H7 (cell line): ENCODE measurements at regions not wholly inside any gene's neighbourhood (a gene's known extent, or its start where the extent isn't known, plus 50 kb on each side); places are given as distances from the start of the nearest gene placed in this dataset.

Source experiments
- DNase-seq: peaks from one replicate; pipeline ENCODE4 v3.0.0; 2012
- H3K27me3 ChIP-seq: 2 replicates; pipeline ENCODE4 v1.6.0; 2011; ENCODE audit warnings: mild to moderate bottlenecking, low read length; ENCODE audit not compliant: control insufficient read depth, insufficient read depth
- H3K36me3 ChIP-seq: replicated peaks from 2 replicates; pipeline ENCODE4 v1.5.1; 2011; ENCODE audit warnings: low read length; ENCODE audit not compliant: control insufficient read depth, insufficient read depth
- H3K4me3 ChIP-seq: 2 replicates; pipeline ENCODE4 v1.5.1; 2011; ENCODE audit warnings: low read depth, mild to moderate bottlenecking, control low read depth, low read length, moderate library complexity; ENCODE audit not compliant: insufficient read depth

DNA sequence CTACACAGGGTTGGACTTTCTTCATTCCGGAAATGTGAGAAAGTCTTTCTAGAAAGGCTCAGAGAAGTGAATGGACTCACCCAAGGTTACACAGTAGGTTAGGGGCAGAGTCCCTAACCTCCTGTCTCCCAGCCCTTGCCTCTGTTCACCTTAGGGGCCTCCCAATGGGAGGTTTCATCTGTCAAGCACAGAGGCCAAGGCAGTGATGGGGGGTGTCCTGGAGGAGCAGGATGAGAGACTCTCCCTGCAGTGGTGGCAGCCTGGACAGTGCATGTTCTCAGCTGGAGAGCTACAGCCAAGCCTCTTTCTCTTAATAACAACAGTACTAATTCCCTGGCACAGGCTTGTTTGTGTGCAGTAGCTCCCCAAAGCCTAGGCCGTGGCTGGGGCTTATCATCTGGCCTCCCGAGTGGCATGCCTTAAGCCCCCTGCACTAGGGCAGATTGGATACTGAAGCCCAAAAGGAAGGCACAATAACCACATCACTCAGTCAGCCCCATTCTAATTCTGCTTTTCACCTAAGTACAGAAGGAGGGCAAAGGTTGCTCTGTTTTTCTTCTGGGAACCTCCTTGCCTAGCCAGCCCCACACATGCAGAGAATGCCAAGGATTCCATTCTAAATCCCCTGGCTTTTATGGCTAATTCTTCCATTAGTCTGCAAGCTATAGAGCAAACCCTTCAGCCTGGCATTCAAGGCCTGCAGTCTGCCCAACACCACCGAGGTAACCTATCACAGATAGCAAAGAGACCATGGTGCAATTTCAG is 50.2 kb upstream of the XPA start:
- no peak for DNase-seq
- peaks cover 1% of the 10 kb centered on the region for H3K27me3 ChIP-seq
- H3K4me3 ChIP-seq = no peak overlapping the region
- H3K36me3 ChIP-seq = no peaks in the 10 kb centered on the region

DNA sequence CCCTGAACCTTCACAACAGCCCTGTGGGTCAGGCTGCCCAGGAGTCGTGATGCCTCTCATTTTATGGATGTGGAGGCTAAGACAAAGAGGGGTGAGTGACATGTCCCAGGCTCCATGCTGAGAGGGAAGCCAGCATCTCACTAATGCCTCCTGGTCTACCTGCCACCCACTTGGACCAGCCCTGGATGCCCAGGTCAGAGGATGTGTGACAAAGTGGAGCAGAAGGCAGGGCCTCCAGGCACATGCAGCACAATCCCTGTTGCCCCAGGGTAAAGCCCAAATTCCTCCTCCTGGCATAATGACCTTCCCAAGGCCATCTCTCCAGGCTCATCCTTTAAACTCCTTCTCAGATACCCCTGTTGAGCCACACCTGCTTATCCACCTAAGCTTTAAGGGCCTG is 51.4 kb upstream of the XPA start:
- H3K27me3 ChIP-seq = no peaks in the 10 kb centered on the region; the same call in none of the 2 replicates
- no peaks in the 10 kb centered on the region for H3K36me3 ChIP-seq
- no peak overlapping the region for H3K4me3 ChIP-seq
- no peak for DNase-seq

DNA sequence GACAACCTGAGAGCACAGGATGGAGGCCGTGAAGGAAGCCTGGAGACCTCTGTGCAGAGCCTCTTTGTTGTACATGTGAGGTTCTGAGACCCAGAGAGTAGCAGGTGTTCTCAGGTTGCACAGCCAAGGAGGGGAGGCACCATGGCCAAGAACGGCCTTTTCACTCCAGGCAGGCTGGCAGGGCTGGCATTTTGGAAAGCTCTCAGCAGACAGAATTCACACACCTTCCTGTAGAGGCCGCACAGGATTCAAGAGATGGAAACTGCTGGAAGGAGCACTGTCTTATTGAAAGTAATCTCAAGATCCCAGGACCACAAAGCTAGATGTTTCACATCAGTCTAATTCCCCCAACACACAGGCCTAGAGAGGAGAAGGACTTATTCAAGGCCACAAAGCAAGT is 52.8 kb upstream of the XPA start:
- no peaks in the 10 kb centered on the region for H3K36me3 ChIP-seq
- H3K4me3 ChIP-seq = no peak overlapping the region
- H3K27me3 ChIP-seq = no peaks in the 10 kb centered on the region; the same call in none of the 2 replicates
- DNase-seq = no peak

DNA sequence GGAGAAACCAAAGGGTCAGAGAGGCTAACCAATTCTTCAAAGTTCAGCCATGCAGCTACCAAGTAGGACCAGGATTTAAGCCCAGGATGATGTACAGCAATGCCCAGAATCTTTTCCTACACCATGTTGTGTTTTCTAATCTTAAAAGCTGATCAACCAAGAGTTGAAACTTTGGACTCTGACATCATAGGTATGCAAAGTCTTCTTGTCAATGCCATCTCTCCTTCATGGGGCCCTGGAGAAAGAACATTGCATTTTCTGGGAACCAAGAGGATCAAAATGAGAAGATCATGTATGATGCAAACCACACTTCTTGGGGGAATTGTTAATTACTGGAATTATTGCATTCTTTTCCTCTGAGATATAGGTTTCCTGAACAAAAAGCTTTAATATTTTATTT is 54.4 kb upstream of the XPA start:
- Histone ChIP-seq H3K27me3 (no peaks in the 10 kb centered on the region; the same call in none of the 2 replicates), H3K4me3 (no peak overlapping the region), H3K36me3 (no peaks in the 10 kb centered on the region)
- DNase-seq = no peak

DNA sequence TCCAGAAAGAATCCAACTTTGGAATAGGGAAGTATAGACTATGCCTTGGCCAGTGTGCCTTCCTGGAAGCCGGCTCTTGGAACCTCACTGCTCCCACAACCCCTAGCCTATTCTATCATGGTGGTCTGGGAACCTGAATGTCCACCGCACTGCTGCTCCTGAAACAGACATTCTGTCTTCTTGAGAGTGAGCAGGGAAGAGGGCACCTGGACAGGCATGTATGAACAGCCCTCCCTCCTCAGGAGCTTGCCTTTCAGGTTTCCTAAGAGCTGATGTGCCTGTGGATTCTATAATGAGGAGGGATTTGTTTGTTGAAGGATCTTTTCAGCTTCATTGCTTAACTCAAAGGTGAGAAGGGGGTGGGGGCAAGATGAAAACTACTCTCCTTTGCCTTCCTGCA is 55.1 kb upstream of the XPA start:
- no peak for DNase-seq
- no peaks in the 10 kb centered on the region for H3K36me3 ChIP-seq
- H3K4me3 ChIP-seq = no peak overlapping the region
- H3K27me3 ChIP-seq = no peaks in the 10 kb centered on the region; the same call in 1 of the 2 replicates

DNA sequence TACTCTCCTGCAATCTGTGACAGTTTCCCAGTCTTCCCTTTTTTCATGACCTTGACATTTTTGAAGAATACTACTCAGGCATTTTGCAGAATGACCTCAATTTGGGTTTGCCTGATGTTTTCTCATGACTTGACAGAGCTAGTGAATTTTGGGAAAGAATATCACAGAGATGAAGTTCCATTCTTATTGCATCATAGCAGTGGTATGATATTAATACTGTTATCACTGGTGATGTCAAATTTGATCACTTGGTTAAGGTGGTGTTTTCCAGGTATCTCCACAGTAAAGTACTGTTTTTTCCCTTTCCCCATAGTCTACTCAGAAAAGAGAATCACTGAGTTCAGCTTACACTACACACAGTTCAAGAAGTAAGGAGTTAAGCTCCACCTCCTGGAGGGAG is 56.2 kb upstream of the XPA start:
- H3K27me3 ChIP-seq = no peaks in the 10 kb centered on the region; the same call in 1 of the 2 replicates
- DNase-seq = no peak

DNA sequence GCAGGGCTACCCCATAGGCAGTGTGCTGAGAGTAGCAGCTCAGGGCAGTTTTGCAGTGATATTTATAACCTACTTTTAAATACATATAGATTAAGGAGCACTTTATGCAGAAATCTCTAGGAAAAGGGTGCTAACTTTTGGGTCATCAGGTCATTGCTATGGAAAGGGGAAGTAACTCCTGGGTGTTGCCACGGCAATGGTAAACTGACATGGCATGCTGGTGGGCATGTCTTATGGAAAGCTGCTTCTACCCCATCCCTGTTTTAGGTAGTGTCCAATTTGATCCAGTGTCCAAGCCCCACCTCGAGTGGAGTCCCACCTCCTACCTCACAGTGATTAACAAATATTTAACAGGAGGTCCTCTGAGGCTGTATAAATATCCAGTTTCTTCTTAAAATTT is 56.8 kb upstream of the XPA start:
- no peak overlapping the region for H3K4me3 ChIP-seq
- no peak for DNase-seq
- H3K36me3 ChIP-seq = no peaks in the 10 kb centered on the region
- H3K27me3 ChIP-seq = no peaks in the 10 kb centered on the region; the same call in 1 of the 2 replicates

More for the DNA sequence above, 56.2 kb upstream of the XPA start:
- Histone ChIP-seq H3K36me3 (no peaks in the 10 kb centered on the region), H3K4me3 (no peak overlapping the region)

DNA sequence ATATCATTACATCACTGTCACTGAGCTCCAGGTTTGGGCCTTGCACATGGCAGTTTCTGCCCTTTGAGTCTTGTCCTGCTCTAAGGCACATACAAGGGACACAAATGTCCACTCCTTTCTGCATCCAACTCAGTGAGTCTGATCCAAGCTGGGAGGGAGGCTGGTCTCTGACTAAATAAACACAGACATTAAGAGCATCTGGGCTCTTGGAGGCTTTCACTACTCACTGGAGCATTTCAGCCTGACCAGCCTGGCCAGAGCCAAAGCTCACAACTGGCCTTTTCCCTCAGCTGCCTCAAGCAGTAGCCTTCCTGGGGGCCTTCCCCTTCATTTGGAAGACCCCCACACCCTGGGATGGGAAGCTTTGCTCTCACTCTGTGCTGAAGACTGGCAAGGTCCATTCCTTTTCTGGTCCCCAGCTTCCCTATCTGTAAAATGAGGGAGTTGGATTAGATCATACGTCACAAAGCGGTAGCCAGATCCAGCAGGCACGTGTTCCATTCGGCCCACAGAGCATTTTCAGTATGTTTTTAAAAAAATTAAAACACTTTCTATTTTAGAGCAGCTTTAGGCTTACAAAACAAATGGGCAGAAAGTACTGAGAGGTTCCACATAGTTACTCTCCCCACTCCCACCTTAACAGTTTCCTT is 58.6 kb upstream of the XPA start:
- Histone ChIP-seq H3K4me3 (no peak overlapping the region), H3K27me3 (no peaks in the 10 kb centered on the region; the same call in 1 of the 2 replicates), H3K36me3 (no peaks in the 10 kb centered on the region)
- DNase-seq = no peak

DNA sequence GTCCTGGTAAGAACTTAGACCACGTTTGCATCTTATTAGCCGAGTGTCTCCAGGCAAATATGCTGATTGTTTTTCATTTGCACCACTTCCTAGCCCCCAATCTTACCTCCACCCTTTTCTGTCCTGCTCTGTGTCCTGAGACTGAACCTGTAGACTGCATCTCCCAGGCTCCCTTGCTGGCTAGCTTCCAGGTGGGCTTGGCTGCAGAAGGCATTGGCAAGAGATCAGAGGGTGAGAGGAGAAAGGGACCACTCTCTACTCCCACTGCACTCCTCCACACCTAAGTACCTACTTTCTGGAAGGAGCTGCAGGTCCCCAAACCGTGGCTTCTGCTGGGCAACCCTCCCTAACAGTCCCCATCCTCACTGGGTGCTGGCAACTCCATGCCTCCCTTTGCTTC is 59.9 kb upstream of the XPA start:
- no peaks in the 10 kb centered on the region for H3K27me3 ChIP-seq

DNA sequence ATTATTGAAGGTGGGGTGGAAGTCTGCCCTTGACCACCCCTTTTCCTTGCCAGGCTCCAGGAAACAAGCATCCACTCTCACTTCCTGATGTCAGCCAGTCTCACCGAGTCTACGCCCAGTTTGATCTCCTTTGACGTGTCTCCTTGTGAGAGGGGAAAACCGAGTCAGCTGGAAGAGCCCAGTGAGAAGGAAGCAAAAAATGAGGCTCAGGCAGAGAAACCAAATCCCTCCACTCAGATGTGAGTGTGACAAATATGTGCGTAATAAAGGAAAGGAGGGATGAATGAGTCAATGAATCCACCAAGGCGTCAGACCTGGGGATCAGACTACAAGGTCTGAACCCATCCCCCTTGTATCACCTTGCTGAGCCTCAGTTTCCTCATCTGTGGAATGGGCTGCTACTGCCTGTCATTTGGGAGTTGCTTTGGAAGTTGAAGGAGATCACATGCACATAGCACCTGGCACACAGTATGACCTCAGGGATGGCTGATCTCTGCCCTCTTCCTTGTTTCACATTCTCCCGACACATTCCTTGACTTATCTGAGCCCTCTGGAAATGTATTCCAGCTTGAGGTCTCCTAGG is 61.3 kb upstream of the XPA start:
- Histone ChIP-seq H3K27me3 (no peaks in the 10 kb centered on the region), H3K4me3 (no peak overlapping the region), H3K36me3 (no peaks in the 10 kb centered on the region)
- no peak for DNase-seq

More for the DNA sequence above, 59.9 kb upstream of the XPA start:
- Histone ChIP-seq H3K36me3 (no peaks in the 10 kb centered on the region), H3K4me3 (no peak overlapping the region)
- no peak for DNase-seq

DNA sequence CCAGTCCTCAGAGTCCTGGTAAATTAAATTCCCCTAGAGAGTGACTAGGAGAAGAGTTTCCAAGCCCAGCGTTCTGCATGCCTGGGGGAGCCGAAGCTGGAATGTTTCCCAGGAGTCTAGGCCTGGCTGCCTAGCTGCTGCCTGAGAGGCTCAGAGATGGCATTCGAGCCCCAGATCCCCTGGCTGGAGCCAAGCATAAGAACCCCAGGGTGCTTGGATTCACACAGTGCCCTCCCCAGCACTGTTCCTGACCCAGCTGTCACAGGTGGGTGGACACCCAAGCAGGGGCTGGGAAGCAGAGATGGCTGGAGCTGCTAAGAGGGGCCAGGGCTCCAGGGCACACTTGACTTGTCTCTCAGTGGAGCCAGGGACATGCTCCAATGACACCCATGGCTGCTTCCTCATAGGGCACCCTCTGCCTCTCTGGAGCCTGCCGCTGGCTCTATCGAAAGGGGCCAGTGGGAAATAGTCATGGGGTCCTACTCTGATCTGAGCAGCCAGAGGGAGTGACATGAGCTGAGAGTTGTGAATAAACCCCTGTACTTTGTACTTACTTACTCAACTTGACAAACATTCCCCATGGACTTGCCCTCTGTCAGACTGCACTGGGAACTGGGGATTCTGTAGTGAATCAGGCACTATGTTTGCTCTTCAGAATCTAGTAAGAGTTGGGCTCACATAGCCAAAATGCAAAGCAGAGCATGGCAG is 62.6 kb upstream of the XPA start:
- Histone ChIP-seq H3K36me3 (no peaks in the 10 kb centered on the region), H3K27me3 (no peaks in the 10 kb centered on the region), H3K4me3 (no peak overlapping the region)
- DNase-seq = no peak

DNA sequence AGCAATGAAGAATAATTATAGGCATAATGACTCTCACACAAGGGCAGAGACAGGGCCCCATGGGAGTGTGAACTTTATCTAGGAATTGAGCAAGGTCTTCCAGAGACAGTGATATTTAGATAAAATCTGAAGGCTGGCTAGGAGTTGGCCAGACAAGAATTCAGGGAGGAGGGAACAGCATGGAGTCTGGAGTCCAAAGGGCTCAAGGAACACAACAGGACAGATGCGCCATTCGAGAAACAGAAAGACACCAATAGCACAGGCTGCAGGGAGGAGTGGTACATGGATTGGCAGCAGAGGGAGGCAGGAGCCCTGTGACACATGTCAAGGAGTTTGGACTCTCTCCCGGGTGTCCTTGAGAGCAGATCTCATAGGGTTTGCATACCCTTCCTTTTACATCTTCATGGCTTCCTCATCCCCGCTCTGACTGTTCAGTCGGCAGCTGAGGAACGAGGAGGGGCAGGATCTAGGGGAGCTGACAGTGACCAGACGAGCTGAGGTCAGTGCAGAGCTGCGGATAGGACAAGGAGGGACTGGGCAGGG is 64.0 kb upstream of the XPA start:
- Histone ChIP-seq H3K27me3 (no peaks in the 10 kb centered on the region), H3K4me3 (no peak overlapping the region), H3K36me3 (no peaks in the 10 kb centered on the region)
- DNase-seq = no peak

DNA sequence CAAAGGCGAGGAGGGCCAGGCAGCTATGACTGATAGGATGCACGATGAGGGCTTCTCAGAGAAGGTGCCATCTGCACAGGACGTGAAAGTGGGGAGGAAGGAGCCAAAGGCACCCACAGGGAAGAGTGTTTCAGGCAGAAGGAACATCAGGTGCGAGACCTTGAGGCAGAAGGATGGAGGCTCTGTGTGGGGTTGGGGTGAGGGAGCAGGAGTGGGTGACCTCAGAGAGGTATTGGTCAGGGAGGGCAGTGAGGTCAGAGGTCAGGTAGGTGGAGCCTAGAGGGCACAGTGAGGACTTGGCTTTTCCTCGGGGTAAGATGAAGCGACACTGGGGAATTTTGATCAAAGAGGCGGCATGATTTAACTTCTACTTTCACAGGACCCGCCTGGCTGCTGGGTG is 64.7 kb upstream of the XPA start:
- H3K36me3 ChIP-seq = no peaks in the 10 kb centered on the region

DNA sequence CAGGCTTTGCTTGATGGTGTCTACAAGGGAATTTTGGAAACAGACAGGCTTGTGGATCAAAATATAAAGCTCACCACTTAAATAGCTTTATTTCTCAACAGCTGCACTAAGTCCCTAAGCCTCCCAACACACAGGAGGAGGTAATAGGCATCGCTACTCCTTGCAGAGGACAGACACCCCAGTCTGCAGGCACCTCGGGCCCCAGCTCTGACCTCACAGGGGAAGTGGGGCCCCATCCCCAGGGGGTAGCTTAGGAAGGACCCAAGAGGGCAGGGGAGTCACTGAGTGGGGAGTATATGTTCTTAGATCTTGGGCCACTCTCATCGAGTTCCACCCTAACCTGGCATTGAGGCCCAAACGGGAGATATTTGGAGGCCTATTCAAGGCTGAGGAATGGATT is 66.7 kb upstream of the XPA start:
- Histone ChIP-seq H3K27me3 (no peaks in the 10 kb centered on the region), H3K4me3 (no peak overlapping the region), H3K36me3 (no peaks in the 10 kb centered on the region)
- DNase-seq = no peak

More for the DNA sequence above, 64.7 kb upstream of the XPA start:
- no peak for DNase-seq
- Histone ChIP-seq H3K4me3 (no peak overlapping the region), H3K27me3 (no peaks in the 10 kb centered on the region)
